HCT116 (cell line): ENCODE measurements at regions not wholly inside any gene's neighbourhood (a gene's known extent, or its start where the extent isn't known, plus 50 kb on each side); places are given as distances from the start of the nearest gene placed in this dataset.

Experiments
- ATAC-seq: fragments of 200-7000 bp; cut with Tn5 transposase; 2 replicates; pipeline ENCODE4 v1.9.1; 2020; ENCODE audit warnings: mild to moderate bottlenecking, moderate library complexity
- BruUV-seq: library from RNA; stranded (reverse); fragments of 400-500 nt; replicated peaks from 2 replicates; lab custom pipeline; 2021; lab: Mats Ljungman, UMichigan
- CTCF ChIA-PET: fragments of 300-600 bp; sonication (Branson Sonifier 250); formaldehyde crosslinking; loops from one replicate; lab custom pipeline; 2021; ENCODE audit warnings: antibody characterized with exemption; lab: Charles Lee
- POLR2A ChIA-PET: fragments of 300-600, 350-600 bp; sonication (Branson Sonifier 250); formaldehyde crosslinking; loops from one replicate; lab custom pipeline; 2021; ENCODE audit warnings: antibody characterized with exemption; lab: Charles Lee
- RAD21 ChIA-PET, 2 experiments: fragments of 300-600 bp; sonication (Branson Sonifier 250); formaldehyde crosslinking; loops; one replicate each; lab custom pipeline; 2023; ENCODE audit warnings: low total read pairs in 2 of 2; ENCODE audit not compliant: uncharacterized antibody in 2 of 2, unreplicated experiment in 2 of 2, low non-redundant PET in 1 of 2; lab: Charles Lee
- DNase-seq: peaks from one replicate; pipeline ENCODE4 v3.0.0-alpha.2; 2010; ENCODE audit warnings: low read depth, low spot score
- H2AFZ ChIP-seq: fragments of 200-600 bp; shearing (Covaris generic), sonication (generic); 2 replicates; pipeline ENCODE4 v1.6.1; 2017; ENCODE audit warnings: low read depth, mixed run types, mixed read lengths, antibody characterized with exemption, low read length; ENCODE audit not compliant: poor library complexity, severe bottlenecking
- H3K27ac ChIP-seq: 2 replicates; pipeline ENCODE4 v1.5.1; 2012; ENCODE audit warnings: low read depth, low read length
- H3K27me3 ChIP-seq: fragments of 200-600 bp; sonication (generic); 2 replicates; pipeline ENCODE4 v1.6.1; 2016; ENCODE audit warnings: mixed run types, low read length, mixed read lengths; ENCODE audit not compliant: insufficient read depth
- H3K36me3 ChIP-seq, 2 experiments: fragments of 200-500 bp in 1 of 2; fragments of 200-600 bp in 1 of 2; sonication (Bioruptor generic) in 1 of 2; sonication (generic) in 1 of 2; 2 replicates each; pipeline versions ENCODE4 v1.5.1 to v1.6.1; 2014 to 2016; ENCODE audit warnings: low read length in 2 of 2, inconsistent platforms in 1 of 2, mixed read lengths in 1 of 2, mixed run types in 1 of 2; ENCODE audit not compliant: insufficient read depth in 2 of 2, control insufficient read depth in 1 of 2
- H3K4me1 ChIP-seq, 2 experiments: fragments of 200-600 bp in 1 of 2; sonication (generic) in 1 of 2; 2 replicates each; pipeline versions ENCODE4 v1.5.1 to v1.6.1; 2012 to 2017; ENCODE audit warnings: low read length in 2 of 2, inconsistent platforms in 1 of 2, mild to moderate bottlenecking in 1 of 2, mixed read lengths in 1 of 2, mixed run types in 1 of 2, moderate library complexity in 1 of 2; ENCODE audit not compliant: insufficient read depth in 2 of 2, control insufficient read depth in 1 of 2
- H3K4me2 ChIP-seq: fragments of 200-600 bp; sonication (generic); 2 replicates; pipeline ENCODE4 v1.6.1; 2017; ENCODE audit warnings: mixed run types, low read length, mixed read lengths
- H3K4me3 ChIP-seq, 2 experiments: fragments of 200-600 bp in 1 of 2; sonication (generic) in 1 of 2; replicated peaks in 1 of 2; 2 replicates each; pipeline ENCODE4 v1.5.1; 2011 to 2016; ENCODE audit warnings: low read length in 2 of 2, control low read depth in 1 of 2, low read depth in 1 of 2, mild to moderate bottlenecking in 1 of 2, mixed read lengths in 1 of 2, mixed run types in 1 of 2
- H3K79me2 ChIP-seq: fragments of 200-600 bp; sonication (generic); 2 replicates; pipeline ENCODE4 v1.6.1; 2017; ENCODE audit warnings: mild to moderate bottlenecking, mixed run types, low read length, moderate library complexity, mixed read lengths; ENCODE audit not compliant: insufficient read depth
- H3K9ac ChIP-seq: fragments of 200-600 bp; sonication (generic); 2 replicates; pipeline ENCODE4 v1.6.1; 2016; ENCODE audit warnings: low read length, mixed read lengths
- H3K9me2 ChIP-seq: fragments of 200-600 bp; sonication (generic), shearing (Covaris generic); 2 replicates; pipeline ENCODE4 v1.6.1; 2017; ENCODE audit warnings: mixed run types, mild to moderate bottlenecking, moderate library complexity; ENCODE audit not compliant: insufficient read depth
- H3K9me3 ChIP-seq, 2 experiments: fragments of 200-500 bp in 1 of 2; fragments of 200-600 bp in 1 of 2; sonication (Bioruptor generic) in 1 of 2; sonication (generic) in 1 of 2; 2 replicates each; pipeline ENCODE4 v1.6.1; 2014 to 2017; ENCODE audit warnings: low read length in 2 of 2, mixed read lengths in 2 of 2, inconsistent platforms in 1 of 2, low read depth in 1 of 2, mild to moderate bottlenecking in 1 of 2, mixed run types in 1 of 2, moderate library complexity in 1 of 2; ENCODE audit not compliant: control insufficient read depth in 1 of 2, insufficient read depth in 1 of 2
- H4K20me1 ChIP-seq: fragments of 200-600 bp; sonication (generic), shearing (Covaris generic); 2 replicates; pipeline ENCODE4 v1.6.1; 2017; ENCODE audit warnings: mixed run types, mild to moderate bottlenecking, moderate library complexity; ENCODE audit not compliant: insufficient read depth
- CBX3 ChIP-seq: IDR thresholded peaks from 2 replicates; pipeline ENCODE4 v1.6.1; 2012; ENCODE audit warnings: low read depth
- CEBPB ChIP-seq: IDR thresholded peaks from 2 replicates; pipeline ENCODE4 v1.6.1; 2012; ENCODE audit warnings: low read depth
- EGR1 ChIP-seq: IDR thresholded peaks from 2 replicates; pipeline ENCODE4 v1.6.1; 2012; ENCODE audit warnings: low read depth
- ELF1 ChIP-seq: IDR thresholded peaks from 2 replicates; pipeline ENCODE4 v1.6.1; 2012; ENCODE audit warnings: low read depth, borderline replicate concordance
- EZH2 ChIP-seq: fragments of 200-600 bp; sonication (generic); IDR thresholded peaks from 2 replicates; pipeline ENCODE4 v1.6.1; 2017; ENCODE audit warnings: antibody characterized with exemption, mixed run types
- EZH2phosphoT487 ChIP-seq: fragments of 200-600 bp; IDR thresholded peaks from 2 replicates; pipeline ENCODE4 v1.6.1; 2018; ENCODE audit warnings: antibody characterized with exemption, borderline replicate concordance
- FOSL1 ChIP-seq: IDR thresholded peaks from 2 replicates; pipeline ENCODE4 v1.6.1; 2012; ENCODE audit warnings: low read depth
- POLR2A ChIP-seq: IDR thresholded peaks from 2 replicates; pipeline ENCODE4 v1.7.0; 2011; ENCODE audit warnings: borderline replicate concordance; ENCODE audit not compliant: insufficient read depth, insufficient read length; ENCODE audit errors: extremely low read depth
- POLR2AphosphoS5 ChIP-seq: IDR thresholded peaks from 2 replicates; pipeline ENCODE4 v1.6.1; 2011; ENCODE audit warnings: mild to moderate bottlenecking, low read depth, low read length, moderate library complexity
- RAD21 ChIP-seq: IDR thresholded peaks from 2 replicates; pipeline ENCODE4 v1.6.1; 2012; ENCODE audit warnings: low read depth, mild to moderate bottlenecking
- SIN3A ChIP-seq: IDR thresholded peaks from 2 replicates; pipeline ENCODE4 v1.6.1; 2012; ENCODE audit warnings: low read depth
- SP1 ChIP-seq: IDR thresholded peaks from 2 replicates; pipeline ENCODE4 v1.6.1; 2012; ENCODE audit warnings: low read depth
- SRF ChIP-seq: IDR thresholded peaks from 2 replicates; pipeline ENCODE4 v1.6.1; 2012; ENCODE audit warnings: low read depth
- TCF7L2 ChIP-seq: IDR thresholded peaks from 2 replicates; pipeline ENCODE4 v1.7.0; 2011; ENCODE audit warnings: borderline replicate concordance, inconsistent platforms; ENCODE audit not compliant: insufficient read depth, insufficient read length; ENCODE audit errors: extremely low read depth
- YY1 ChIP-seq: IDR thresholded peaks from 2 replicates; pipeline ENCODE4 v1.6.1; 2011; ENCODE audit warnings: low read length, low read depth, moderate library complexity, mild to moderate bottlenecking; ENCODE audit not compliant: insufficient replicate concordance; ENCODE audit errors: extremely low read depth
- ZFX ChIP-seq: fragments of 450-650 bp; IDR thresholded peaks from 2 replicates; pipeline ENCODE4 v1.6.1; 2017
- ZNF274 ChIP-seq: fragments of 200-500 bp; sonication (Bioruptor generic); IDR thresholded peaks from 2 replicates; pipeline ENCODE4 v1.6.1; 2014; ENCODE audit warnings: mild to moderate bottlenecking, low read depth, low read length, inconsistent platforms
- intact Hi-C: fragments of 100-400 bp; cut with micrococcal nuclease; formaldehyde crosslinking; loops from 2 replicates; pipeline ENCODE4 v1.10.0; 2022
- TF ChIP-seq, protein P1 (sequence below): IDR thresholded peaks from 2 replicates; pipeline ENCODE4 v1.6.1; 2012
- TF ChIP-seq, protein P2 (sequence below), 3 experiments: fragments of 200-600 bp in 1 of 3; sonication (generic) in 1 of 3; IDR thresholded peaks in 2 of 3; conservative IDR thresholded peaks in 1 of 3; 2 replicates each; pipeline ENCODE4 v1.5.1; 2012 to 2017; ENCODE audit warnings: low read depth in 2 of 3, low read length in 2 of 3, antibody characterized with exemption in 1 of 3, borderline replicate concordance in 1 of 3, control low read depth in 1 of 3, mild to moderate bottlenecking in 1 of 3, mixed read lengths in 1 of 3, mixed run types in 1 of 3, moderate library complexity in 1 of 3; ENCODE audit not compliant: insufficient read depth in 1 of 3
- TF ChIP-seq, protein P3 (sequence below): IDR thresholded peaks from 2 replicates; pipeline ENCODE4 v1.6.1; 2011; ENCODE audit warnings: mild to moderate bottlenecking, low read length, moderate library complexity; ENCODE audit not compliant: insufficient replicate concordance; ENCODE audit errors: extremely low read depth

DNA sequence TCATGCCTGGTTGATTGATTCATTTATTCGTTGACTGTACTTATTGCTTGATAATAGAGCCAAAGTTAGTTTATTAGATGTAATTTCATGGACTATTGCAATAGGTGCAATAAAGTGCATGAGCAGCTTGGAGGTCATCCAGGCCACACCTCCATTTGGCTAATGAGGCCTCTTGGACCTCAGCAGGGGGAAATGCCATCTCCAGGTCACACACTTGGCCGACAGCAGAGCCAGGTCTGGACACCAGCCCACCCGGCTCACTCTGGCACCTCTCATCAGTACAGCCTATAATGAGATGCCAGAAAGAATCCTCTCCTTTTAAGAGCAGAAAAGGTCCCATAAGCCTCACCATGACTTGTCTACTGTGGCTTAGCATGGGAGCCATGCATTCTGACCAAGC lies 71.2 kb upstream of the AFF3 start:
- H3K36me3 ChIP-seq, result no peaks in the 10 kb centered on the region
- no peak overlapping the region for H3K4me3 ChIP-seq
- CTCF ChIA-PET, result no interaction called here
- H4K20me1 ChIP-seq, result no peaks in the 10 kb centered on the region
- no peak overlapping the region for H2AFZ ChIP-seq
- H3K9me3 ChIP-seq, result no peaks in the 10 kb centered on the region
- no peak overlapping the region for H3K27ac ChIP-seq
- H3K9ac ChIP-seq, result no peak overlapping the region
- intact Hi-C loops, result no loop called here
- no TSS peak for BruUV-seq
- no peak for DNase-seq
- no peak overlapping the region for H3K4me2 ChIP-seq
- no peaks in the 10 kb centered on the region for H3K79me2 ChIP-seq
- POLR2A ChIA-PET, result no interaction called here
- H3K9me2 ChIP-seq, result no peaks in the 10 kb centered on the region
- TF ChIP-seq, protein P1, sequence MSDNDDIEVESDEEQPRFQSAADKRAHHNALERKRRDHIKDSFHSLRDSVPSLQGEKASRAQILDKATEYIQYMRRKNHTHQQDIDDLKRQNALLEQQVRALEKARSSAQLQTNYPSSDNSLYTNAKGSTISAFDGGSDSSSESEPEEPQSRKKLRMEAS, result no peak
- no peak for TF ChIP-seq ZFX
- TF ChIP-seq SP1, result no peak
- TF ChIP-seq EZH2phosphoT487, result no peak
- TF ChIP-seq, protein P2, sequence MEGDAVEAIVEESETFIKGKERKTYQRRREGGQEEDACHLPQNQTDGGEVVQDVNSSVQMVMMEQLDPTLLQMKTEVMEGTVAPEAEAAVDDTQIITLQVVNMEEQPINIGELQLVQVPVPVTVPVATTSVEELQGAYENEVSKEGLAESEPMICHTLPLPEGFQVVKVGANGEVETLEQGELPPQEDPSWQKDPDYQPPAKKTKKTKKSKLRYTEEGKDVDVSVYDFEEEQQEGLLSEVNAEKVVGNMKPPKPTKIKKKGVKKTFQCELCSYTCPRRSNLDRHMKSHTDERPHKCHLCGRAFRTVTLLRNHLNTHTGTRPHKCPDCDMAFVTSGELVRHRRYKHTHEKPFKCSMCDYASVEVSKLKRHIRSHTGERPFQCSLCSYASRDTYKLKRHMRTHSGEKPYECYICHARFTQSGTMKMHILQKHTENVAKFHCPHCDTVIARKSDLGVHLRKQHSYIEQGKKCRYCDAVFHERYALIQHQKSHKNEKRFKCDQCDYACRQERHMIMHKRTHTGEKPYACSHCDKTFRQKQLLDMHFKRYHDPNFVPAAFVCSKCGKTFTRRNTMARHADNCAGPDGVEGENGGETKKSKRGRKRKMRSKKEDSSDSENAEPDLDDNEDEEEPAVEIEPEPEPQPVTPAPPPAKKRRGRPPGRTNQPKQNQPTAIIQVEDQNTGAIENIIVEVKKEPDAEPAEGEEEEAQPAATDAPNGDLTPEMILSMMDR (IDR thresholded peaks at IDR 0.05 in 2 of 3, conservative IDR thresholded peaks at IDR 0.05 in 1 of 3; ENCODE audit: borderline replicate concordance in 1 of 3, insufficient read depth in 1 of 3, low read depth in 2 of 3, low read length in 2 of 3), result no peak
- no peak for TF ChIP-seq CEBPB
- TF ChIP-seq TCF7L2, result no peak
- TF ChIP-seq, protein P3, sequence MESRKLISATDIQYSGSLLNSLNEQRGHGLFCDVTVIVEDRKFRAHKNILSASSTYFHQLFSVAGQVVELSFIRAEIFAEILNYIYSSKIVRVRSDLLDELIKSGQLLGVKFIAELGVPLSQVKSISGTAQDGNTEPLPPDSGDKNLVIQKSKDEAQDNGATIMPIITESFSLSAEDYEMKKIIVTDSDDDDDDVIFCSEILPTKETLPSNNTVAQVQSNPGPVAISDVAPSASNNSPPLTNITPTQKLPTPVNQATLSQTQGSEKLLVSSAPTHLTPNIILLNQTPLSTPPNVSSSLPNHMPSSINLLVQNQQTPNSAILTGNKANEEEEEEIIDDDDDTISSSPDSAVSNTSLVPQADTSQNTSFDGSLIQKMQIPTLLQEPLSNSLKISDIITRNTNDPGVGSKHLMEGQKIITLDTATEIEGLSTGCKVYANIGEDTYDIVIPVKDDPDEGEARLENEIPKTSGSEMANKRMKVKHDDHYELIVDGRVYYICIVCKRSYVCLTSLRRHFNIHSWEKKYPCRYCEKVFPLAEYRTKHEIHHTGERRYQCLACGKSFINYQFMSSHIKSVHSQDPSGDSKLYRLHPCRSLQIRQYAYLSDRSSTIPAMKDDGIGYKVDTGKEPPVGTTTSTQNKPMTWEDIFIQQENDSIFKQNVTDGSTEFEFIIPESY, result no peak
- TF ChIP-seq EGR1, result no peak
- no peak for TF ChIP-seq POLR2AphosphoS5
- no peak for TF ChIP-seq ZNF274
- no peak for TF ChIP-seq EZH2
- no peak for TF ChIP-seq CBX3
- TF ChIP-seq SRF, result no peak
- TF ChIP-seq FOSL1, result no peak
- no peak for TF ChIP-seq POLR2A
- TF ChIP-seq RAD21, result no peak
- no peak for TF ChIP-seq SIN3A
- TF ChIP-seq ELF1, result no peak
- TF ChIP-seq YY1, result no peak
- TF ChIP-seq, all 23 proteins: peak for 0
- RAD21 ChIA-PET, result no interaction called here
- no peaks in the 10 kb centered on the region for H3K4me1 ChIP-seq
- ATAC-seq, result no peak
- H3K27me3 ChIP-seq, result peaks cover 8% of the 10 kb centered on the region; the same call in 1 of the 2 replicates
